H9 (cell line): ENCODE measurements at regions not wholly inside any gene's neighbourhood (a gene's known extent, or its start where the extent isn't known, plus 50 kb on each side); places are given as distances from the start of the nearest gene placed in this dataset.

ENCODE experiments used
- DNase-seq: peaks from one replicate; pipeline ENCODE4 v3.0.0-alpha.2; 2017
- H2AFZ ChIP-seq: one replicate; pipeline ENCODE4 v1.6.1; 2013; ENCODE audit warnings: mild to moderate bottlenecking, low read length, control low read depth, moderate library complexity
- H2AK5ac ChIP-seq: 2 replicates; pipeline ENCODE4 v1.6.1; 2013; ENCODE audit warnings: low read length, control low read depth, mixed read lengths; ENCODE audit not compliant: insufficient read length
- H2BK120ac ChIP-seq: one replicate; pipeline ENCODE4 v1.6.1; 2013; ENCODE audit warnings: low read depth, mild to moderate bottlenecking, low read length, control low read depth, inconsistent platforms; ENCODE audit not compliant: poor library complexity, severe bottlenecking
- H2BK12ac ChIP-seq: 2 replicates; pipeline ENCODE4 v1.6.1; 2013; ENCODE audit warnings: low read length, control low read depth, mixed read lengths, low read depth; ENCODE audit not compliant: insufficient read length
- H2BK15ac ChIP-seq: 2 replicates; pipeline ENCODE4 v1.6.1; 2013; ENCODE audit warnings: low read depth, low read length, control low read depth
- H2BK20ac ChIP-seq: one replicate; pipeline ENCODE4 v1.6.1; 2013; ENCODE audit warnings: low read depth, mild to moderate bottlenecking, low read length, control low read depth, inconsistent platforms; ENCODE audit not compliant: poor library complexity, severe bottlenecking
- H2BK5ac ChIP-seq: 2 replicates; pipeline ENCODE4 v1.6.1; 2013; ENCODE audit warnings: low read length, control low read depth, mixed read lengths; ENCODE audit not compliant: insufficient read length
- H3K14ac ChIP-seq: 2 replicates; pipeline ENCODE4 v1.6.1; 2013; ENCODE audit warnings: low read length, control low read depth; ENCODE audit not compliant: insufficient read depth
- H3K18ac ChIP-seq: 2 replicates; pipeline ENCODE4 v1.6.1; 2013; ENCODE audit warnings: low read depth, mild to moderate bottlenecking, mixed read lengths, low read length, control low read depth; ENCODE audit not compliant: insufficient read length
- H3K23ac ChIP-seq: 2 replicates; pipeline ENCODE4 v1.6.1; 2013; ENCODE audit warnings: low read length, control low read depth, mixed read lengths, low read depth; ENCODE audit not compliant: insufficient read length
- H3K23me2 ChIP-seq: 2 replicates; pipeline ENCODE4 v1.6.1; 2013; ENCODE audit warnings: low read depth, mild to moderate bottlenecking, mixed read lengths, low read length, control low read depth; ENCODE audit not compliant: insufficient read length, poor library complexity, severe bottlenecking
- H3K27ac ChIP-seq: 2 replicates; pipeline ENCODE4 v1.5.1; 2013; ENCODE audit warnings: low read length, control low read depth, mixed read lengths, low read depth; ENCODE audit not compliant: insufficient read length
- H3K27me3 ChIP-seq: 2 replicates; pipeline ENCODE4 v1.6.1; 2013; ENCODE audit warnings: low read length, control low read depth, inconsistent platforms; ENCODE audit not compliant: insufficient read depth
- H3K4ac ChIP-seq: 2 replicates; pipeline ENCODE4 v1.6.1; 2013; ENCODE audit warnings: low read depth, mild to moderate bottlenecking, control low read depth, inconsistent platforms, low read length, moderate library complexity
- H3K4me1 ChIP-seq: 2 replicates; pipeline ENCODE4 v1.6.1; 2013; ENCODE audit warnings: low read length, control low read depth, inconsistent platforms; ENCODE audit not compliant: insufficient read depth
- H3K4me2 ChIP-seq: 2 replicates; pipeline ENCODE4 v1.6.1; 2013; ENCODE audit warnings: low read length, control low read depth, mixed read lengths; ENCODE audit not compliant: insufficient read length, insufficient read depth
- H3K56ac ChIP-seq: 2 replicates; pipeline ENCODE4 v1.6.1; 2013; ENCODE audit warnings: low read depth, mild to moderate bottlenecking, mixed read lengths, low read length, control low read depth; ENCODE audit not compliant: insufficient read length
- H3K79me1 ChIP-seq: 2 replicates; pipeline ENCODE4 v1.6.1; 2013; ENCODE audit warnings: low read depth, mild to moderate bottlenecking, moderate library complexity, low read length, control low read depth, inconsistent platforms; ENCODE audit not compliant: insufficient read depth, poor library complexity, severe bottlenecking
- H3K79me2 ChIP-seq: 2 replicates; pipeline ENCODE4 v1.6.1; 2013; ENCODE audit warnings: low read length, control low read depth, inconsistent platforms; ENCODE audit not compliant: insufficient read depth
- H3K9ac ChIP-seq: 2 replicates; pipeline ENCODE4 v1.6.1; 2013; ENCODE audit warnings: low read length, control low read depth, mixed read lengths; ENCODE audit not compliant: insufficient read length; ENCODE audit errors: extremely low read depth
- H3K9me3 ChIP-seq: one replicate; pipeline ENCODE4 v1.6.1; 2013; ENCODE audit warnings: low read depth, low read length, inconsistent platforms; ENCODE audit not compliant: control insufficient read depth
- H3T11ph ChIP-seq: one replicate; pipeline ENCODE4 v1.6.1; 2013; ENCODE audit warnings: mild to moderate bottlenecking, low read length, control low read depth, inconsistent platforms
- H4K20me1 ChIP-seq: one replicate; pipeline ENCODE4 v1.6.1; 2013; ENCODE audit not compliant: control insufficient read depth, insufficient read length, insufficient read depth
- H4K5ac ChIP-seq: 2 replicates; pipeline ENCODE4 v1.6.1; 2013; ENCODE audit warnings: low read depth, mild to moderate bottlenecking, mixed read lengths, low read length, control low read depth; ENCODE audit not compliant: insufficient read length
- H4K8ac ChIP-seq: replicated peaks from 2 replicates; pipeline ENCODE4 v1.6.1; 2013; ENCODE audit warnings: low read length, control low read depth, mixed read lengths, low read depth; ENCODE audit not compliant: insufficient read length
- H4K91ac ChIP-seq: 2 replicates; pipeline ENCODE4 v1.6.1; 2013; ENCODE audit warnings: low read depth, mild to moderate bottlenecking, moderate library complexity, mixed read lengths, low read length, control low read depth; ENCODE audit not compliant: insufficient read length
- H3K27ac Mint-ChIP-seq, 3 experiments: 2 replicates in 2 of 3; 3 replicates in 1 of 3; pipeline ENCODE4 v1.8.0; 2020 to 2021; ENCODE audit warnings: mixed read lengths in 3 of 3, mild to moderate bottlenecking in 1 of 3, moderate library complexity in 1 of 3
- H3K27me3 Mint-ChIP-seq: 2 replicates; pipeline ENCODE4 v1.8.0; 2021; ENCODE audit warnings: low read depth, mild to moderate bottlenecking, moderate library complexity, mixed read lengths
- H3K36me3 Mint-ChIP-seq, 3 experiments: 2 replicates in 2 of 3; 3 replicates in 1 of 3; pipeline ENCODE4 v1.8.0; 2020 to 2021; ENCODE audit warnings: low read depth in 3 of 3, mixed read lengths in 3 of 3; ENCODE audit not compliant: insufficient read depth in 1 of 3
- H3K4me1 Mint-ChIP-seq, 2 experiments: 2 replicates each; pipeline ENCODE4 v1.8.0; 2020; ENCODE audit warnings: mixed read lengths in 2 of 2
- H3K4me3 Mint-ChIP-seq, 2 experiments: 2 replicates in 1 of 2; 3 replicates in 1 of 2; pipeline ENCODE4 v1.8.0; 2020 to 2021; ENCODE audit warnings: mild to moderate bottlenecking in 2 of 2, mixed read lengths in 2 of 2, moderate library complexity in 1 of 2
- H3K9me3 Mint-ChIP-seq, 2 experiments: 2 replicates in 1 of 2; 3 replicates in 1 of 2; pipeline ENCODE4 v1.8.0; 2020; ENCODE audit warnings: mild to moderate bottlenecking in 2 of 2, mixed read lengths in 2 of 2, moderate library complexity in 1 of 2
- CTCF ChIP-seq: fragments of 200-600 bp; sonication (generic); conservative IDR thresholded peaks from 3 replicates; pipeline ENCODE4 v1.8.0; 2021; ENCODE audit warnings: antibody characterized with exemption, mild to moderate bottlenecking
- WGBS: extraction: QIAGEN DNeasy Blood & Tissue Kit; methylation state at CpG from one replicate; pipeline ENCODE4 v1.1.7; 2013; ENCODE audit warnings: missing lambda C conversion rate, low lambda C conversion rate, mixed read lengths; ENCODE audit not compliant: insufficient read length; ENCODE audit errors: extremely low coverage; 5-methylcytosine and 5-hydroxymethylcytosine counted together

GRCh38 chr6:156538875-156539660, 238.1 kb upstream of the ARID1B start:
- Histone ChIP-seq H3K14ac (no peak overlapping the region), H2BK20ac (no peak overlapping the region), H4K20me1 (no peaks in the 10 kb centered on the region), H4K8ac (no peak overlapping the region), H2BK15ac (no peak overlapping the region), H3K4me2 (no peak overlapping the region), H3K27me3 (no peaks in the 10 kb centered on the region), H3K23me2 (no peaks in the 10 kb centered on the region), H3K18ac (peak overlapping the region; percentile 34), H3K4ac (no peak overlapping the region), H2BK120ac (no peak overlapping the region), H3K23ac (no peak overlapping the region), H3K56ac (no peak overlapping the region), H2AK5ac (no peak overlapping the region), H3K79me1 (no peaks in the 10 kb centered on the region), H3T11ph (no peak overlapping the region), H3K79me2 (no peaks in the 10 kb centered on the region), H3K9ac (no peak overlapping the region), H3K4me1 (peaks cover 3% of the 10 kb centered on the region), H4K91ac (no peak overlapping the region), H4K5ac (no peak overlapping the region), H2BK12ac (no peak overlapping the region), H3K9me3 (no peaks in the 10 kb centered on the region), H2BK5ac (no peak overlapping the region), H2AFZ (no peak overlapping the region), H3K27ac (no peak overlapping the region)
- Mint-ChIP-seq H3K36me3 (peaks cover 0 to 5% (median 0%) of the 10 kb centered on the region in 3 experiments; a peak in 1 of 7 replicates), H3K9me3 (no peaks in the 10 kb centered on the region; a peak in 1 of 5 replicates), H3K4me1 (peaks cover 29 to 31% of the 10 kb centered on the region in 2 experiments), H3K4me3 (no peak overlapping the region), H3K27me3 (no peaks in the 10 kb centered on the region), H3K27ac (no peak overlapping the region)
- WGBS, result no CpG with 5 or more reads among the region's 16 CpGs
- no peak for DNase-seq
- no peak for TF ChIP-seq CTCF
